HK-2 (cell line): ENCODE measurements at regions not wholly inside any gene's neighbourhood (a gene's known extent, or its start where the extent isn't known, plus 50 kb on each side); places are given as distances from the start of the nearest gene placed in this dataset.

Source experiments
- DNase-seq: peaks from one replicate; pipeline ENCODE4 v3.0.0-alpha.2; 2018; ENCODE audit not compliant: unreplicated experiment

GRCh38 chr3:72698154-72698917 is 149.9 kb downstream of the SHQ1 start:
- no peak for DNase-seq

- no peak for DNase-seq
Measured at GRCh38 chr3:72697717-72698116, 150.5 kb downstream of the SHQ1 start.

GRCh38 chr3:72696815-72697214 is 151.4 kb downstream of the SHQ1 start:
- DNase-seq: no peak

GRCh38 chr3:72694398-72694797 is 153.8 kb downstream of the SHQ1 start:
- no peak for DNase-seq

GRCh38 chr3:72692990-72693389 is 155.3 kb downstream of the SHQ1 start:
- DNase-seq: no peak

GRCh38 chr3:72690629-72691028 is 157.6 kb downstream of the SHQ1 start:
- no peak for DNase-seq

GRCh38 chr3:72682936-72683452 is 165.3 kb downstream of the SHQ1 start:
- no peak for DNase-seq

GRCh38 chr3:72681598-72681997 is 166.6 kb downstream of the SHQ1 start:
- no peak for DNase-seq

- no peak for DNase-seq
Measured at GRCh38 chr3:72680766-72681165, 167.5 kb downstream of the SHQ1 start.

GRCh38 chr3:72679540-72680198 is 168.6 kb downstream of the SHQ1 start:
- no peak for DNase-seq

GRCh38 chr3:72678867-72679266 is 169.4 kb downstream of the SHQ1 start:
- no peak for DNase-seq

GRCh38 chr3:72678380-72678779 is 169.9 kb downstream of the SHQ1 start:
- no peak for DNase-seq

- DNase-seq: no peak
Measured at GRCh38 chr3:72675243-72675642, 173.0 kb downstream of the SHQ1 start.

GRCh38 chr3:72673011-72673771 is 175.1 kb downstream of the SHQ1 start:
- no peak for DNase-seq

- DNase-seq: no peak
Measured at GRCh38 chr3:72669224-72669623, 179.0 kb downstream of the SHQ1 start.

GRCh38 chr3:72666447-72666755 is 181.8 kb downstream of the SHQ1 start:
- DNase-seq: no peak

GRCh38 chr3:72665701-72666446 is 182.4 kb downstream of the SHQ1 start:
- DNase-seq: peak; percentile 24

- no peak for DNase-seq
Measured at GRCh38 chr3:72665103-72665502, 183.1 kb downstream of the SHQ1 start.

- DNase-seq: no peak
Measured at GRCh38 chr3:72664184-72664975, 183.9 kb downstream of the SHQ1 start.

- DNase-seq: no peak
Measured at GRCh38 chr3:72663429-72663828, 184.8 kb downstream of the SHQ1 start.

- DNase-seq: peak; percentile 2
Measured at GRCh38 chr3:72661115-72661457, 187.2 kb downstream of the SHQ1 start.
